ENCODE measurements at regions not wholly inside any gene's neighbourhood (a gene's known extent, or its start where the extent isn't known, plus 50 kb on each side); places are given as distances from the start of the nearest gene placed in this dataset.

GRCh38 chr2:8212239-8212638, 469.6 kb upstream of the ID2 start:
- DNase-seq (ENCODE audit: low read depth), result no peak
- no peak overlapping the region for H3K4me3 ChIP-seq (ENCODE audit: low read length)
- no peak for TF ChIP-seq CTCF (conservative IDR thresholded peaks at IDR 0.05; ENCODE audit: low read depth, low read length)

GRCh38 chr2:8214036-8214615, 467.7 kb upstream of the ID2 start:
- no peak overlapping the region for H3K4me3 ChIP-seq (ENCODE audit: low read length)
- no peak for TF ChIP-seq CTCF (conservative IDR thresholded peaks at IDR 0.05; ENCODE audit: low read depth, low read length)
- no peak for DNase-seq (ENCODE audit: low read depth)

- no peak overlapping the region for H3K4me3 ChIP-seq (ENCODE audit: low read length)
- no peak for TF ChIP-seq CTCF (conservative IDR thresholded peaks at IDR 0.05; ENCODE audit: low read depth, low read length)
- no peak for DNase-seq (ENCODE audit: low read depth)
These were observed 466.5 kb upstream of the ID2 start for GRCh38 chr2:8215159-8215863.

- no peak for DNase-seq (ENCODE audit: low read depth)
- H3K4me3 ChIP-seq (ENCODE audit: low read length), result no peak overlapping the region
- TF ChIP-seq CTCF (conservative IDR thresholded peaks at IDR 0.05; ENCODE audit: low read depth, low read length), result no peak
These were observed 465.9 kb upstream of the ID2 start for GRCh38 chr2:8215982-8216381.

GRCh38 chr2:8216397-8216796, 465.5 kb upstream of the ID2 start:
- TF ChIP-seq CTCF (conservative IDR thresholded peaks at IDR 0.05; ENCODE audit: low read depth, low read length), result no peak
- DNase-seq (ENCODE audit: low read depth), result no peak
- no peak overlapping the region for H3K4me3 ChIP-seq (ENCODE audit: low read length)

GRCh38 chr2:8217468-8218030, 464.3 kb upstream of the ID2 start:
- no peak overlapping the region for H3K4me3 ChIP-seq (ENCODE audit: low read length)
- DNase-seq (ENCODE audit: low read depth), result no peak
- no peak for TF ChIP-seq CTCF (conservative IDR thresholded peaks at IDR 0.05; ENCODE audit: low read depth, low read length)

GRCh38 chr2:8219096-8219495, 462.8 kb upstream of the ID2 start:
- no peak for DNase-seq (ENCODE audit: low read depth)
- TF ChIP-seq CTCF (conservative IDR thresholded peaks at IDR 0.05; ENCODE audit: low read depth, low read length), result no peak
- no peak overlapping the region for H3K4me3 ChIP-seq (ENCODE audit: low read length)

Data from retinal pigment epithelial cell (primary cell).